ENCODE measurements at regions not wholly inside any gene's neighbourhood (a gene's known extent, or its start where the extent isn't known, plus 50 kb on each side); places are given as distances from the start of the nearest gene placed in this dataset.
"Not testable (repeated sequence)": the region's sequence is repeated elsewhere in the genome, so short reads cannot be mapped to it uniquely, and the experiment has no call there.

DNA sequence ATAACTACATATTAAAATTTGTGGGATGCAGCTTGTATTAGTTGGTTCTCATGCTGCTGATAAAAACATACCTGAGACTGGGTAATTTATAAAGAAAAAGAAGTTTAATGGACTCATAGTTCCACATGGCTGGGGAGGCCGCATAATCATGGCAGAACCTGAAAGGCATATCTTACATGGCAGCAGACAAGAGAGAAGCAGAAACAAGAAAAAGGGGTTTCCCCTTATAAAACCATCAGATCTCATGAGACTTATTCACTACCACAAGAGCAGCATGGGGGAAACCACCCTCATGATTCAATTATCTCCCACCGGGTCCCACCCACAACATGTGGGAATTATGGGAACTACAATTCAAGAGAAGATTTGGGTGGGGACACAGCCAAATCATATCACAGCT, 320.3 kb upstream of the UBE2E2 start:
- TF ChIP-seq, protein P1, sequence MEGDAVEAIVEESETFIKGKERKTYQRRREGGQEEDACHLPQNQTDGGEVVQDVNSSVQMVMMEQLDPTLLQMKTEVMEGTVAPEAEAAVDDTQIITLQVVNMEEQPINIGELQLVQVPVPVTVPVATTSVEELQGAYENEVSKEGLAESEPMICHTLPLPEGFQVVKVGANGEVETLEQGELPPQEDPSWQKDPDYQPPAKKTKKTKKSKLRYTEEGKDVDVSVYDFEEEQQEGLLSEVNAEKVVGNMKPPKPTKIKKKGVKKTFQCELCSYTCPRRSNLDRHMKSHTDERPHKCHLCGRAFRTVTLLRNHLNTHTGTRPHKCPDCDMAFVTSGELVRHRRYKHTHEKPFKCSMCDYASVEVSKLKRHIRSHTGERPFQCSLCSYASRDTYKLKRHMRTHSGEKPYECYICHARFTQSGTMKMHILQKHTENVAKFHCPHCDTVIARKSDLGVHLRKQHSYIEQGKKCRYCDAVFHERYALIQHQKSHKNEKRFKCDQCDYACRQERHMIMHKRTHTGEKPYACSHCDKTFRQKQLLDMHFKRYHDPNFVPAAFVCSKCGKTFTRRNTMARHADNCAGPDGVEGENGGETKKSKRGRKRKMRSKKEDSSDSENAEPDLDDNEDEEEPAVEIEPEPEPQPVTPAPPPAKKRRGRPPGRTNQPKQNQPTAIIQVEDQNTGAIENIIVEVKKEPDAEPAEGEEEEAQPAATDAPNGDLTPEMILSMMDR (IDR thresholded peaks at IDR 0.05) = not testable (repeated sequence)
- TF ChIP-seq POLR2AphosphoS5, POLR2A, EP300 (IDR thresholded peaks at IDR 0.05): not testable (repeated sequence)

Data from stomach (tissue), 4 donors.